Aorta (tissue), 5 donors: ENCODE measurements at regions not wholly inside any gene's neighbourhood (a gene's known extent, or its start where the extent isn't known, plus 50 kb on each side); places are given as distances from the start of the nearest gene placed in this dataset.
"Not testable (repeated sequence)": the region's sequence is repeated elsewhere in the genome, so short reads cannot be mapped to it uniquely, and the experiment has no call there.

Source experiments
- ATAC-seq: fragments of 200-7000 bp; cut with Tn5 transposase; one replicate; pipeline ENCODE4 v1.9.1; 2022; ENCODE audit warnings: moderate library complexity; ENCODE audit not compliant: low FRiP score
- DNase-seq, 2 donors: peaks; one replicate each; pipeline ENCODE4 v3.0.0-alpha.2; 2020
- H3K27ac ChIP-seq, 2 donors: one replicate each; pipeline ENCODE4 v1.5.1; 2013; ENCODE audit warnings: low read length in 2 of 2, mild to moderate bottlenecking in 2 of 2, moderate library complexity in 2 of 2, control low read depth in 1 of 2, inconsistent platforms in 1 of 2, low read depth in 1 of 2
- H3K27me3 ChIP-seq, 2 donors: one replicate each; pipeline ENCODE4 v1.6.1; 2013; ENCODE audit warnings: control low read depth in 1 of 2, low read length in 1 of 2, mild to moderate bottlenecking in 1 of 2, moderate library complexity in 1 of 2; ENCODE audit not compliant: insufficient read depth in 2 of 2, control insufficient read depth in 1 of 2
- H3K36me3 ChIP-seq, 2 donors: one replicate each; pipeline ENCODE4 v1.6.1; 2013; ENCODE audit warnings: control low read depth in 1 of 2, low read length in 1 of 2, mild to moderate bottlenecking in 1 of 2; ENCODE audit not compliant: insufficient read depth in 2 of 2, control insufficient read depth in 1 of 2
- H3K4me1 ChIP-seq, 2 donors: one replicate each; pipeline ENCODE4 v1.6.1; 2013; ENCODE audit warnings: low read length in 2 of 2, control low read depth in 1 of 2, mild to moderate bottlenecking in 1 of 2, moderate library complexity in 1 of 2; ENCODE audit not compliant: insufficient read depth in 2 of 2, control insufficient read depth in 1 of 2
- H3K4me3 ChIP-seq, 2 donors: one replicate each; pipeline ENCODE4 v1.5.1; 2013; ENCODE audit warnings: low read length in 2 of 2, control low read depth in 1 of 2, mild to moderate bottlenecking in 1 of 2
- H3K9me3 ChIP-seq: one replicate; pipeline ENCODE4 v1.6.1; 2013; ENCODE audit warnings: mild to moderate bottlenecking, low read length; ENCODE audit not compliant: control insufficient read depth
- WGBS, 2 donors: extraction: QIAGEN DNeasy Blood & Tissue Kit; methylation state at CpG; one replicate each; pipeline ENCODE4 v1.1.7; 2013; 5-methylcytosine and 5-hydroxymethylcytosine counted together
- intact Hi-C, 2 donors: fragments of 100-400 bp; cut with DNase I; formaldehyde crosslinking; loops; one replicate each; pipeline versions ENCODE4 v1.14.2 to v1.15.0; 2022
- donor health status: healthy with polysubstance abuse.
- donor health status: Bipolar disorder and iron deficiency.
- donor health status: DM: no; HTN: no; CAD: no.
- donor health status: DM: no; HTN: no; CAD: no.
- donor health status: DM: yes; HTN: yes; CAD: no.

DNA sequence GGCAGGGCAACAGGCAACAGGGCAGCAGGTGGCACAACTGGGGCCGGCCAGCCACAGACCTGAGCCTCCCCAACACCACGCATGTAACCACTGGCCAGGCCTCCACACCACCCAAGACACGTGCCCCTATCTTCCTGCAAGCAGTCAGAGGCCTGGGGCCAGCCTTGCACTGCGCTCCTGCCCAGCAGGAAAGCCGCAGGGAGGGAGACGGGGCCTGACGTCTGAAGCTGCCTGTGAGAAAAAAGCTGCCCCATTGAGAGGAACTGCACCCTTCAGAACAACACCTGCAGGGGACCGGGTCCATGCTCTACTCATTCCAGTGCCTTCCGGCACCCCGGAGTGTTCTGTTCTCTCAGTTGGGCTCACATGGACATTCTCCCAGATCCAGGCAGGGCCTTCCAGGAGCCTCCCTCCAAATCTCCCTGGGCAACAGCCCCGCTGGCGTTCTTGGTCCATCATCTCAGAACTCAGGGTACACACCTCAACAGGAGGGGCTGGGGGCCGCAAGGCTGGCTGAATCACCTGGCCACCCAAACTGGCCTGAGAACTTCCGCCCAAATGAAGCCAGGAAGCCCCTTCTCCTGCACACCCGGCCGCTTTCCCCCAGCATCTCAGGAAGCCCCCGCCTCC lies 5403.6 kb upstream of the TPTE start:
- intact Hi-C loops, H3K36me3 ChIP-seq, H3K4me1 ChIP-seq, H3K27me3 ChIP-seq, H3K27ac ChIP-seq, H3K4me3 ChIP-seq, H3K9me3 ChIP-seq: not testable (repeated sequence)
- 70% methylated on average over 5 to 11 of the region's 17 CpGs for WGBS, 2 donors
- DNase-seq (peak; percentile 24 to 34), ATAC-seq (peak; percentile 29)

DNA sequence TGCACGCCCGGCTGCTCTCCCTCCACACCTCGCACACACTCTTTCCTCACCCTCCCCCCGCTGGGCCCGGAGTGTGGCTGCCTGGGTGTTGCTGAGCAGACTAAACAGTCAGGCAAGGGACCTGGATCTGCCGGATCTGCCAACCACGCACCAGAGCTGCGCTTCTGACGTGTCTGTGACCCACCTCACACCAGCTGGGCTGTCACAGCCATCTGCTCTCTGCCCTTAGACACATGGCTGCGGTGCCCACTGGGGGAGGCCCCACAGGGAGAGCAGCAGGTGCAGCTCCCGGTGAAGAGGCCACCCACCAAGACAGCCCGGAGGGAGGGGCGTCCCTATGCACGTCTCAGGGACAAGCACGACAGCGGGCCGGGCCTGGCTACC lies 5403.1 kb upstream of the TPTE start:
- H3K4me1 ChIP-seq, ATAC-seq, H3K27me3 ChIP-seq, H3K36me3 ChIP-seq, H3K4me3 ChIP-seq, H3K27ac ChIP-seq, intact Hi-C loops, H3K9me3 ChIP-seq: not testable (repeated sequence)
- DNase-seq: peak; percentile 26 to 37
- WGBS, 2 donors: 89% methylated on average over 3 to 5 of the region's 17 CpGs

DNA sequence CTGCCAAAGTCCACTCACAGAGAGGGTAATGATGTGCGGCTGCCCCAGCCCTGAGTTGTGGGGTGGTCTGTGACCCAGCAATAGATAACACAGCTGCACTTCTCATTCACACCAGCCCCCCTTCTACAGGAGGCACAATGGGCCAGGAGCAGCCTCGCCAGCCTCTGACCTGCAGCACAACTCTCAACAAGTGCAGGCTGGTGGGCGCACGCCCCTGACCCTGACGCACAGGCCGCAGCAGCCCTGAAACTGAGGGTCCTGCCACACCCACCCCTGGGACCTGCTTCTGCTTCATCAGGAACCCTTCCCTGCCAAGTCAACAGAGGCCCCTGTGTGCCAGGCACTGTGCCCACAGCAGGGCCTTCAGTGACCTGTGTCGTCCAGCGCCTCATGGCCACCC lies 5402.2 kb upstream of the TPTE start:
- H3K4me3 ChIP-seq, H3K4me1 ChIP-seq, H3K36me3 ChIP-seq, ATAC-seq, H3K27me3 ChIP-seq, H3K9me3 ChIP-seq, H3K27ac ChIP-seq, intact Hi-C loops: not testable (repeated sequence)
- DNase-seq: peak; percentile 45 to 46
- WGBS, 2 donors: 87 to 92% methylated on average over 3 to 7 of the region's 8 CpGs

DNA sequence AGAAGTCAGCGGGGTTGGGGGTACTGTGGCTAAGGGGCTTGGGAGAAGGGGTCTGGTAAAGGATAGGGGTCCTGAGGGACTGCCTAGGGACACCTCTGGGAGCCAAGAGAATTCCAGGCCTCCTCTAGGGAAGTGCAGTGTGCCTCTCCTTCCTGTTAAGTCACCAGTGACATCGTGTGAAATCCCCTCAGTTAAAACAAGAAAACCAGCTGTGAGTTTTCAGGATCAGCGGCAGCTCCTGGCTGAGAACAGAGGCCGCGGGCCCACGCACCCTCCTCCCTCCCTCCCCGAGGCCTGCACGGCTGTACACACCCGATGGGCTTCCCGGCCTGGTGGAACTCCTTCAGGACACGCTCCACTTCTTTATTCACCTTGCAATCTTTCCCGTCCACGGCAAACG lies 5400.0 kb upstream of the TPTE start:
- H3K4me3 ChIP-seq, intact Hi-C loops, H3K36me3 ChIP-seq, H3K27me3 ChIP-seq, H3K9me3 ChIP-seq, H3K4me1 ChIP-seq, H3K27ac ChIP-seq: not testable (repeated sequence)
- peak in 1 of 2 donors; percentile 3 for DNase-seq
- ATAC-seq: peak; percentile 24
- WGBS, 2 donors: 19 to 42% methylated on average over 5 to 6 of the region's 14 CpGs

DNA sequence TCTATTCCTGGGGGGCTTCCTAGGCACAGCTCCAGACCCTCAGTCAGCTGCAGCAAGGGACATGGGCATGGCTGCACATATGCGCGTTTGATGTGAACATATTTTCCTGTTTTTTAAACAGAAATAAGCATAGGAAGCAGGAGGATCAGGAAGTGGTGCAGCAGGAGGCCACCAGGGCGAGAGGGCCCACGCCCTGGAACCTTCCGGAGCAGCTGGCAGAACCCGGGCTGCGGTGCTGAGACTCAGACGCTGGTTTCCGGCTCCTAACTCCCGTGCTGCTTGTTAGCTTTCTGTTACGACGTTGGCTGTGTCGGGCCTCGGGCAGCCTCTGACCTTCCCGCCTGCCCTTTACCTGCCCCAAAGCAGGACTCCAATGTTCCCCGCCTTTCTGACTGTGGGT lies 5399.5 kb upstream of the TPTE start:
- H3K4me1 ChIP-seq, DNase-seq, H3K27me3 ChIP-seq, H3K4me3 ChIP-seq, H3K36me3 ChIP-seq, H3K27ac ChIP-seq, ATAC-seq, intact Hi-C loops, H3K9me3 ChIP-seq: not testable (repeated sequence)
- no CpG with 5 or more reads among the region's 16 CpGs for WGBS, 2 donors

DNA sequence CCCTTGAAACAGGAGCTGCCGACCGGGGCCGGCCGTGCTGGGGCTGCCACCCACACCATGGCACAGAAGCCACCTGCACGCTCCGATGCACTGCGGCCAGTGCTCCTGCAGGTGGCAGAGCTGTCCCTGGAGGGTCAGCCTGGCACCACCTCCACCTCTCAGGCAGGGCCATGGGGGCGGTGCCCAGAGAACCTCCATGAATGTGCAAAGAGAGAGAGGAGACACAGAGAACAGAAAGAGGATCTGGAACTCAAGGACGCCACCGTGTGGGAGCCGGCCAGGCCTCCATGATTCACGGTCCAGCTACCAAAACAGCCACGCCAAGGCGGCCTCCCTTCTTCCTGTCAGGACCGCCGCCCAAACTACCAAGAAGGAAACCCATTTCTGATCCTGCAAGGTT lies 5397.7 kb upstream of the TPTE start:
- H3K9me3 ChIP-seq, intact Hi-C loops, H3K27me3 ChIP-seq, H3K4me1 ChIP-seq, H3K4me3 ChIP-seq, H3K36me3 ChIP-seq, H3K27ac ChIP-seq: not testable (repeated sequence)
- 1 to 10% methylated on average over 6 to 14 of the region's 16 CpGs for WGBS, 2 donors
- ATAC-seq: peak; percentile 70
- peak; percentile 87 to 94 for DNase-seq

DNA sequence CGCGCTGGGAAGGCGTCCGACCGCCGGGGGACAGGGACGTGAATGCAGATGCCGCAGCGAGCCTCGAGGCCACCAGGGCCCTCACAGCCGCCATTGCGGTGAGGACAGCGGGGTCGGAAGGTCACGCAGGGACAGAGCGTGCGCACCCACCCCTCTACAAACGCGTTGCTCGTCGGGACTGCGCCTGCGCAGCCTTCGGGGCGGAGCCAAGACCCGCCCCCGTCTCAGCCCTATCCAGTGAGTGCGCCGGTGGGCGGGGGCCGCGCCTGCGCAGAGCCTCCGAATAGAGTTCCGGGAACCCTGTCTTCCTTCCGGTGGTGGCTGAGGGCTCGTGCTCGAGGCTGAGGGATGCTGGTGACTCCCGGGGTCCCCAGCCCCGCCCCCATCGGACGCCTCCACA lies 5393.1 kb upstream of the TPTE start:
- intact Hi-C loops, H3K4me1 ChIP-seq, H3K4me3 ChIP-seq, H3K27ac ChIP-seq, H3K9me3 ChIP-seq, H3K27me3 ChIP-seq, H3K36me3 ChIP-seq: not testable (repeated sequence)
- peak; percentile 98 to 99 for DNase-seq
- peak; percentile 98 for ATAC-seq
- WGBS, 2 donors: 0% methylated on average over 13 to 34 of the region's 42 CpGs

DNA sequence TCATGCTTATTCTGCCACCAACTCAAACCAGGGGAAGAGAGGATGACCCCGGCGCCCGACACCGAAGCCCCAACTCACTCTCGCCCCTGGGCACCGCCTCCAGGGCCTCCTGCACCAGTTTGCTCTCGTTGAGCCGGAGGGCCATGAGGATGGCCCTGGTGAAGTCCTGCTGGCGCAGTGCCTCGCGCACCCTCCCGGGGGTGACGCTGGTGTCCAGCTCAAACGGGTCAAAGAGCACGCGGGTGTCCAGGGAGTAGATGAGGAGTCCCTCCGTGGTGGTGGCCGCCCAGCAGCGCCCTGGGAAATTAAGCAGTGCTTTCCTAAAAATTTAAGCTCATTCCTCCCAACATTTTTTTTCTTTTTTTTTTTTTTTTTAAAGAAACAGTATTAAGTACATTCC lies 5387.6 kb upstream of the TPTE start:
- ATAC-seq, intact Hi-C loops, H3K27me3 ChIP-seq, H3K4me1 ChIP-seq, DNase-seq, H3K36me3 ChIP-seq, H3K9me3 ChIP-seq, H3K27ac ChIP-seq, H3K4me3 ChIP-seq: not testable (repeated sequence)
- WGBS, 2 donors: 100% methylated on average over 1 of the region's 19 CpGs; no CpG with 5 or more reads in 1 of the 2 donors

DNA sequence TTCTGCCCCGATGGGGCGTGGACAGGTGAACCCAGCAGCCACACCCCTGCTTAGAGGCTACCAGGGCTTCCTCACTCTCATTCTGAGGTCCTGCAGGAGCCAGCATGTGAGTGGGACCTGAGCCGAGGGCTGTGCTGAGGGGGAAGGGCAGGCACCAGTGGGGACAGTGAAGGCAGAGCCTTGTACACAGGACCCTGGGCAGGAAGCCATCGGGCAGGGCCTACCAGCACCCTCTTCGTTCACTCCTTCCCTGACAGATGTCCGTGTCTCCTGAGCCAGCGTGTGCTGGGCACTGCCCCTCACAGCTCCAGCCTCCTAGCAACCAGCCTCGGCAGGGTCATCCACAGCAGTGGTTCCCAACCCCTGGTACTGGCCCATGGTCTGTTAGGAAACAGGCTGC lies 5385.0 kb upstream of the TPTE start:
- ATAC-seq, H3K27ac ChIP-seq, H3K4me1 ChIP-seq, H3K4me3 ChIP-seq, intact Hi-C loops, H3K9me3 ChIP-seq, H3K27me3 ChIP-seq, H3K36me3 ChIP-seq: not testable (repeated sequence)
- DNase-seq: peak in 1 of 2 donors; percentile 15
- WGBS, 2 donors: 88 to 100% methylated on average over 1 to 4 of the region's 8 CpGs
